ENCODE measurements at regions not wholly inside any gene's neighbourhood (a gene's known extent, or its start where the extent isn't known, plus 50 kb on each side); places are given as distances from the start of the nearest gene placed in this dataset.

GRCh38 chr18:2356906-2357305 lies 214.4 kb downstream of the METTL4 start:
- no peak for DNase-seq (ENCODE audit: extremely low read depth, low read depth)
- no peak for TF ChIP-seq CTCF (IDR thresholded peaks at IDR 0.05; ENCODE audit: low read depth, low read length)

GRCh38 chr18:2360861-2361260 lies 210.4 kb downstream of the METTL4 start:
- no peak for TF ChIP-seq CTCF (IDR thresholded peaks at IDR 0.05; ENCODE audit: low read depth, low read length)
- no peak for DNase-seq (ENCODE audit: extremely low read depth, low read depth)

- DNase-seq (ENCODE audit: extremely low read depth, low read depth): no peak
- TF ChIP-seq CTCF (IDR thresholded peaks at IDR 0.05; ENCODE audit: low read depth, low read length): no peak
Observed at GRCh38 chr18:2368102-2368501, 203.2 kb downstream of the METTL4 start.

- no peak for TF ChIP-seq CTCF (IDR thresholded peaks at IDR 0.05; ENCODE audit: low read depth, low read length)
- no peak for DNase-seq (ENCODE audit: extremely low read depth, low read depth)
Observed at GRCh38 chr18:2376707-2377106, 194.6 kb downstream of the METTL4 start.

GRCh38 chr18:2380101-2380500 lies 191.2 kb downstream of the METTL4 start:
- TF ChIP-seq CTCF (IDR thresholded peaks at IDR 0.05; ENCODE audit: low read depth, low read length): no peak
- DNase-seq (ENCODE audit: extremely low read depth, low read depth): no peak

GRCh38 chr18:2381539-2381938 lies 189.8 kb downstream of the METTL4 start:
- no peak for DNase-seq (ENCODE audit: extremely low read depth, low read depth)
- no peak for TF ChIP-seq CTCF (IDR thresholded peaks at IDR 0.05; ENCODE audit: low read depth, low read length)

GRCh38 chr18:2387588-2387987 lies 183.7 kb downstream of the METTL4 start:
- DNase-seq (ENCODE audit: extremely low read depth, low read depth): no peak
- TF ChIP-seq CTCF (IDR thresholded peaks at IDR 0.05; ENCODE audit: low read depth, low read length): no peak

Measured in AG09319 (cell line).